ENCODE measurements at regions not wholly inside any gene's neighbourhood (a gene's known extent, or its start where the extent isn't known, plus 50 kb on each side); places are given as distances from the start of the nearest gene placed in this dataset.
"Not testable (repeated sequence)": the region's sequence is repeated elsewhere in the genome, so short reads cannot be mapped to it uniquely, and the experiment has no call there.

DNA sequence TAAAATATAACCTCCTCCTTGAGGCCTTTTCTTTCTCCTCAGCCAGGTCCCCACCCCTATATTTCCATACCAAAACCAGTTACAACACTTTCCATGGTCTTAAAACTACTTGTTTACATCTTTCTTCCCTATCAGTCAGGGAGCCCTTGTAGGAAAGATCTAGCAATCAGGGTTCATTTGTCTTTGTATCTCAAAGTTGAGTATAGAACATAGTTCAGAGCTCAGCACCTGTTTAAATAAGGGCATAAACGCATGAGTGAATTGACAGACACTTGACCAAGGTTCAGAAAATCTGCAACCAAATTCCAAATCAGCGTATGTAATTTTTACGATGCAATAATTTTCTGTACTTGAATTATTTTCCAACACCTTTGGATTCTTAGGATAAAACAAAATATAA, 352.2 kb upstream of the MAGEB16 start:
- Histone ChIP-seq H3K36me3 (no peaks in the 10 kb centered on the region), H3K27me3 (no peaks in the 10 kb centered on the region), H3K9me3 (peaks cover 0 to 6% of the 10 kb centered on the region in 2 donors), H3K4me1 (no peaks in the 10 kb centered on the region), H3K4me3 (no peak overlapping the region), H3K27ac (no peak overlapping the region)
- DNase-seq (ENCODE audit: low spot score in 2 of 2): no peak
- intact Hi-C loops (cut with DNase I): no loop called here
- no peak for TF ChIP-seq CTCF (IDR thresholded peaks at IDR 0.05)

GRCh38 chrX:35456891-35457290, 341.3 kb upstream of the MAGEB16 start:
- Histone ChIP-seq H3K9me3 (no peaks in the 10 kb centered on the region), H3K27ac (no peak overlapping the region), H3K36me3 (no peaks in the 10 kb centered on the region), H3K27me3 (no peaks in the 10 kb centered on the region), H3K4me1 (no peaks in the 10 kb centered on the region), H3K4me3 (no peak overlapping the region)
- intact Hi-C loops (cut with DNase I): no loop called here
- no peak for TF ChIP-seq CTCF (IDR thresholded peaks at IDR 0.05)
- no peak for DNase-seq (ENCODE audit: low spot score in 2 of 2)

GRCh38 chrX:35458142-35458541, 340.0 kb upstream of the MAGEB16 start:
- H3K27me3 ChIP-seq: no peaks in the 10 kb centered on the region
- TF ChIP-seq CTCF (IDR thresholded peaks at IDR 0.05): no peak
- DNase-seq (ENCODE audit: low spot score in 2 of 2): no peak
- H3K4me3 ChIP-seq: no peak overlapping the region
- H3K9me3 ChIP-seq: peaks cover 0 to 6% of the 10 kb centered on the region in 2 donors
- H3K4me1 ChIP-seq: no peaks in the 10 kb centered on the region
- no peak overlapping the region for H3K27ac ChIP-seq
- no peaks in the 10 kb centered on the region for H3K36me3 ChIP-seq
- intact Hi-C loops (cut with DNase I): no loop called here

GRCh38 chrX:35461164-35461563, 337.0 kb upstream of the MAGEB16 start:
- Histone ChIP-seq H3K36me3 (no peaks in the 10 kb centered on the region), H3K4me3 (no peak overlapping the region), H3K27me3 (no peaks in the 10 kb centered on the region), H3K9me3 (peaks cover 0 to 6% of the 10 kb centered on the region in 2 donors), H3K4me1 (no peaks in the 10 kb centered on the region), H3K27ac (no peak overlapping the region)
- intact Hi-C loops (cut with DNase I): no loop called here
- no peak for DNase-seq (ENCODE audit: low spot score in 2 of 2)
- no peak for TF ChIP-seq CTCF (IDR thresholded peaks at IDR 0.05)

DNA sequence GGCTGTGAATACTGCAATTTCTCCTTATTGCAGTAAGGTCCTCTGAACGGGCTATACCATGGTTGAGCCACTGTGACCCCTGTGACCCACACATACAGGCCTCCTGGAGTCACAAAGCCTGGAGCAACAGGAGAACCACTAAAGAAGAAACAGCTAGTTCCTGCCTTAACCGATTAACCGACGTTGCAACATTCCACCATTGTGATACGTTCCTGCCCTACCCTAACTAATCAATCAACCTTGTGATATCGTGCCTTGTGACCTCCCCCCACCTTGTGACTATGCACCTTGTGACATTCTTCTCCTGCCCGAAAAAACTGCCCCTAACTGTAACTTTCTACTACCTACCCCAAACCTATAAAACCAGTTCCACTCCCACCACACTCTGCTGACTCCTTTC, 301.5 kb upstream of the MAGEB16 start:
- H3K27me3 ChIP-seq; H3K4me3 ChIP-seq; H3K9me3 ChIP-seq; H3K36me3 ChIP-seq; intact Hi-C loops (cut with DNase I); H3K27ac ChIP-seq; DNase-seq (ENCODE audit: low spot score in 2 of 2); H3K4me1 ChIP-seq: not testable (repeated sequence)

DNA sequence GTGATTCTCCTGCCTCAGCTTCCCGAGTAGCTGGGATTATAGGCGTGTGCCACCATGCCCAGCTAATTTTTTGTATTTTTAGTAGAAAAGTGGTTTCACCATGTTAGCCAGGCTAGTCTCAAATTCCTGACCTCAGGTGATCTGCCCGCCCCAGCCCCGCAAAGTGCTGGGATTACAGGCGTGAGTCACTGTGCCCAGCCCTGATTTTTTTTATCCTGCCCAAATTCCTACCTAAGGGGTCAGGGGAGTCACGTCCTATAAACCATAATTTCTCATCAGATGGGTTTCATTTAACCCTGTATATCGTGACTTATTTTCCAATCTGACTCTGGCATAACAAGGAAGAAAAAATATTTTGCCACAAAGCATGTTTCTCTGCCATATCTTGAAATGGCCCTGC, 300.7 kb upstream of the MAGEB16 start:
- H3K9me3 ChIP-seq; intact Hi-C loops (cut with DNase I); H3K4me1 ChIP-seq; DNase-seq (ENCODE audit: low spot score in 2 of 2); H3K27ac ChIP-seq; H3K4me3 ChIP-seq; H3K36me3 ChIP-seq; H3K27me3 ChIP-seq: not testable (repeated sequence)

GRCh38 chrX:35499071-35499862, 298.9 kb upstream of the MAGEB16 start:
- intact Hi-C loops (cut with DNase I): no loop called here
- H3K36me3 ChIP-seq: no peaks in the 10 kb centered on the region
- no peak for TF ChIP-seq CTCF (IDR thresholded peaks at IDR 0.05)
- DNase-seq (ENCODE audit: low spot score in 2 of 2): no peak
- no peaks in the 10 kb centered on the region for H3K4me1 ChIP-seq
- H3K27me3 ChIP-seq: no peaks in the 10 kb centered on the region
- no peaks in the 10 kb centered on the region for H3K9me3 ChIP-seq
- no peak overlapping the region for H3K4me3 ChIP-seq
- H3K27ac ChIP-seq: no peak overlapping the region

Data from ascending aorta (tissue), 2 donors.